ENCODE measurements at regions not wholly inside any gene's neighbourhood (a gene's known extent, or its start where the extent isn't known, plus 50 kb on each side); places are given as distances from the start of the nearest gene placed in this dataset.

DNA sequence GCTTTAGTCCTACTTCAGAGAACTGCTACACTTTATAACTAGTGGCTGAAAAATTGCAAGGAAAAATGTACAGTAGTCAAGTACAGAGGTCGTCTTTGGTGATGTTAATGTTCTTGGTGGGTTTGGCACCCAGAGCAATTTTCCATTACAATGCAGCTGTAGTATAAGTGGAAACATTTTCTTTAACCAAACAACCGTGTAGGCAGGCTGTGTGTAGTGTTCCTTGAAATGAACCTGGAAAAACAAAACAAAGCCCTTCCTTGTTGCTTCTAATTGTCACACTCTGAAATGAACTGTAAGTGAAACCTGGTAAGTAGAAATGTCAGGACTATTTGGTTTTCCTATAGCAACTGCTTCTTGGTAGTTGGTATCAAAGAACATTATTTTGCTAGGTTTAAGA, 256.9 kb downstream of the MDFIC start:
- TF ChIP-seq NFYA (IDR thresholded peaks at IDR 0.05; ENCODE audit: borderline replicate concordance, low read depth, low read length) (no peak), CTCF (IDR thresholded peaks at IDR 0.05 in 2 of 3, conservative IDR thresholded peaks at IDR 0.05 in 1 of 3; ENCODE audit: control insufficient read depth in 2 of 3, extremely low read depth in 1 of 3, insufficient read depth in 1 of 3, low read depth in 3 of 3, low read length in 3 of 3) (no peak), MTA2 (IDR thresholded peaks at IDR 0.05; ENCODE audit: low read depth) (no peak), TAF1 (IDR thresholded peaks at IDR 0.05; ENCODE audit: borderline replicate concordance, low read depth, low read length) (no peak), MYC (IDR thresholded peaks at IDR 0.05; ENCODE audit: insufficient read depth, insufficient read length, insufficient replicate concordance, low read length, severe bottlenecking) (no peak), CREM (IDR thresholded peaks at IDR 0.05; ENCODE audit: low read depth) (no peak), POLR2A (IDR thresholded peaks at IDR 0.05; ENCODE audit: low read depth, low read length) (no peak), RELA (IDR thresholded peaks at IDR 0.05; ENCODE audit: borderline replicate concordance, partially characterized antibody) (no peak), USF2 (IDR thresholded peaks at IDR 0.05; ENCODE audit: borderline replicate concordance, low read depth, low read length) (no peak), SIN3A (IDR thresholded peaks at IDR 0.05; ENCODE audit: low read depth, low read length) (no peak), ATF7 (IDR thresholded peaks at IDR 0.05; ENCODE audit: low read depth) (no peak)
- TF ChIP-seq, protein P1, sequence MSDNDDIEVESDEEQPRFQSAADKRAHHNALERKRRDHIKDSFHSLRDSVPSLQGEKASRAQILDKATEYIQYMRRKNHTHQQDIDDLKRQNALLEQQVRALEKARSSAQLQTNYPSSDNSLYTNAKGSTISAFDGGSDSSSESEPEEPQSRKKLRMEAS (IDR thresholded peaks at IDR 0.05; ENCODE audit: low read depth, low read length), result no peak
- TF ChIP-seq, protein P2, sequence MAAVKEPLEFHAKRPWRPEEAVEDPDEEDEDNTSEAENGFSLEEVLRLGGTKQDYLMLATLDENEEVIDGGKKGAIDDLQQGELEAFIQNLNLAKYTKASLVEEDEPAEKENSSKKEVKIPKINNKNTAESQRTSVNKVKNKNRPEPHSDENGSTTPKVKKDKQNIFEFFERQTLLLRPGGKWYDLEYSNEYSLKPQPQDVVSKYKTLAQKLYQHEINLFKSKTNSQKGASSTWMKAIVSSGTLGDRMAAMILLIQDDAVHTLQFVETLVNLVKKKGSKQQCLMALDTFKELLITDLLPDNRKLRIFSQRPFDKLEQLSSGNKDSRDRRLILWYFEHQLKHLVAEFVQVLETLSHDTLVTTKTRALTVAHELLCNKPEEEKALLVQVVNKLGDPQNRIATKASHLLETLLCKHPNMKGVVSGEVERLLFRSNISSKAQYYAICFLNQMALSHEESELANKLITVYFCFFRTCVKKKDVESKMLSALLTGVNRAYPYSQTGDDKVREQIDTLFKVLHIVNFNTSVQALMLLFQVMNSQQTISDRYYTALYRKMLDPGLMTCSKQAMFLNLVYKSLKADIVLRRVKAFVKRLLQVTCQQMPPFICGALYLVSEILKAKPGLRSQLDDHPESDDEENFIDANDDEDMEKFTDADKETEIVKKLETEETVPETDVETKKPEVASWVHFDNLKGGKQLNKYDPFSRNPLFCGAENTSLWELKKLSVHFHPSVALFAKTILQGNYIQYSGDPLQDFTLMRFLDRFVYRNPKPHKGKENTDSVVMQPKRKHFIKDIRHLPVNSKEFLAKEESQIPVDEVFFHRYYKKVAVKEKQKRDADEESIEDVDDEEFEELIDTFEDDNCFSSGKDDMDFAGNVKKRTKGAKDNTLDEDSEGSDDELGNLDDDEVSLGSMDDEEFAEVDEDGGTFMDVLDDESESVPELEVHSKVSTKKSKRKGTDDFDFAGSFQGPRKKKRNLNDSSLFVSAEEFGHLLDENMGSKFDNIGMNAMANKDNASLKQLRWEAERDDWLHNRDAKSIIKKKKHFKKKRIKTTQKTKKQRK (IDR thresholded peaks at IDR 0.05; ENCODE audit: low read depth, low read length), result no peak
